Loucy (cell line): ENCODE measurements at regions not wholly inside any gene's neighbourhood (a gene's known extent, or its start where the extent isn't known, plus 50 kb on each side); places are given as distances from the start of the nearest gene placed in this dataset.

Source experiments
- H2AFZ ChIP-seq: fragments of 200-600 bp; sonication (generic); 2 replicates; pipeline ENCODE4 v1.6.0; 2016; ENCODE audit warnings: antibody characterized with exemption, mild to moderate bottlenecking, low read length, moderate library complexity
- H3F3A ChIP-seq: fragments of 200-600 bp; 2 replicates; pipeline ENCODE4 v1.6.0; 2016; ENCODE audit warnings: antibody characterized with exemption, low read depth, mild to moderate bottlenecking
- H3K27me3 ChIP-seq: fragments of 200-600 bp; sonication (generic); 2 replicates; pipeline ENCODE4 v1.6.1; 2014; ENCODE audit warnings: low read length, mild to moderate bottlenecking; ENCODE audit not compliant: insufficient read depth, poor library complexity, severe bottlenecking
- H3K36me3 ChIP-seq: fragments of 200-600 bp; sonication (generic); 2 replicates; pipeline ENCODE4 v1.6.1; 2016; ENCODE audit warnings: low read length; ENCODE audit not compliant: insufficient read depth
- H3K4me1 ChIP-seq: fragments of 200-600 bp; sonication (generic); 2 replicates; pipeline ENCODE4 v1.5.1; 2014; ENCODE audit warnings: low read length, mild to moderate bottlenecking; ENCODE audit not compliant: insufficient read depth, poor library complexity, severe bottlenecking
- H3K4me2 ChIP-seq: fragments of 200-600 bp; sonication (generic); 2 replicates; pipeline ENCODE4 v1.6.0; 2014; ENCODE audit warnings: antibody characterized with exemption, low read length, low read depth, mild to moderate bottlenecking; ENCODE audit not compliant: poor library complexity, severe bottlenecking
- H3K4me3 ChIP-seq: fragments of 200-600 bp; sonication (generic); 2 replicates; pipeline ENCODE4 v1.5.1; 2014; ENCODE audit warnings: low read length, mild to moderate bottlenecking, mixed read lengths; ENCODE audit not compliant: poor library complexity, severe bottlenecking
- H3K79me2 ChIP-seq: fragments of 200-600 bp; sonication (generic); 2 replicates; pipeline ENCODE4 v1.6.1; 2014; ENCODE audit warnings: low read length; ENCODE audit not compliant: insufficient read depth
- H3K9ac ChIP-seq: fragments of 200-600 bp; sonication (generic); 2 replicates; pipeline ENCODE4 v1.6.0; 2014; ENCODE audit warnings: mild to moderate bottlenecking, low read depth, low read length, moderate library complexity; ENCODE audit not compliant: poor library complexity, severe bottlenecking
- H3K9me2 ChIP-seq: fragments of 200-600 bp; sonication (generic); replicated peaks from 2 replicates; pipeline ENCODE4 v1.6.1; 2016; ENCODE audit warnings: low read depth, low read length, mixed read lengths
- H3K9me3 ChIP-seq: fragments of 200-600 bp; sonication (generic); 2 replicates; pipeline ENCODE4 v1.6.1; 2014; ENCODE audit warnings: mild to moderate bottlenecking, antibody characterized with exemption, low read length, low read depth; ENCODE audit not compliant: insufficient read depth
- H4K20me1 ChIP-seq: fragments of 200-600 bp; sonication (generic); 2 replicates; pipeline ENCODE4 v1.6.0; 2014; ENCODE audit warnings: antibody characterized with exemption, low read length, mild to moderate bottlenecking; ENCODE audit not compliant: insufficient read depth, poor library complexity, severe bottlenecking
- EZH2phosphoT487 ChIP-seq: fragments of 200-600 bp; IDR thresholded peaks from 2 replicates; pipeline ENCODE4 v1.6.1; 2018; ENCODE audit warnings: antibody characterized with exemption, mild to moderate bottlenecking, moderate library complexity, borderline replicate concordance
- TF ChIP-seq, protein P1 (sequence below): fragments of 200-600 bp; sonication (generic); conservative IDR thresholded peaks from 2 replicates; pipeline ENCODE4 v1.5.1; 2014; ENCODE audit warnings: mild to moderate bottlenecking, antibody characterized with exemption, low read length

GRCh38 chr2:21945658-21946057 is 821.9 kb downstream of the TDRD15 start:
- no peaks in the 10 kb centered on the region for H3K79me2 ChIP-seq
- H3F3A ChIP-seq, result no peaks in the 10 kb centered on the region
- H3K9ac ChIP-seq, result no peak overlapping the region
- H2AFZ ChIP-seq, result no peak overlapping the region
- H3K4me1 ChIP-seq, result no peaks in the 10 kb centered on the region
- H3K27me3 ChIP-seq, result no peaks in the 10 kb centered on the region
- H3K9me2 ChIP-seq, result no peaks in the 10 kb centered on the region
- H3K36me3 ChIP-seq, result no peaks in the 10 kb centered on the region
- no peak overlapping the region for H3K4me3 ChIP-seq
- H3K4me2 ChIP-seq, result no peak overlapping the region
- H4K20me1 ChIP-seq, result no peaks in the 10 kb centered on the region
- H3K9me3 ChIP-seq, result no peaks in the 10 kb centered on the region
- TF ChIP-seq EZH2phosphoT487, result no peak
- TF ChIP-seq, protein P1, sequence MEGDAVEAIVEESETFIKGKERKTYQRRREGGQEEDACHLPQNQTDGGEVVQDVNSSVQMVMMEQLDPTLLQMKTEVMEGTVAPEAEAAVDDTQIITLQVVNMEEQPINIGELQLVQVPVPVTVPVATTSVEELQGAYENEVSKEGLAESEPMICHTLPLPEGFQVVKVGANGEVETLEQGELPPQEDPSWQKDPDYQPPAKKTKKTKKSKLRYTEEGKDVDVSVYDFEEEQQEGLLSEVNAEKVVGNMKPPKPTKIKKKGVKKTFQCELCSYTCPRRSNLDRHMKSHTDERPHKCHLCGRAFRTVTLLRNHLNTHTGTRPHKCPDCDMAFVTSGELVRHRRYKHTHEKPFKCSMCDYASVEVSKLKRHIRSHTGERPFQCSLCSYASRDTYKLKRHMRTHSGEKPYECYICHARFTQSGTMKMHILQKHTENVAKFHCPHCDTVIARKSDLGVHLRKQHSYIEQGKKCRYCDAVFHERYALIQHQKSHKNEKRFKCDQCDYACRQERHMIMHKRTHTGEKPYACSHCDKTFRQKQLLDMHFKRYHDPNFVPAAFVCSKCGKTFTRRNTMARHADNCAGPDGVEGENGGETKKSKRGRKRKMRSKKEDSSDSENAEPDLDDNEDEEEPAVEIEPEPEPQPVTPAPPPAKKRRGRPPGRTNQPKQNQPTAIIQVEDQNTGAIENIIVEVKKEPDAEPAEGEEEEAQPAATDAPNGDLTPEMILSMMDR, result no peak

DNA sequence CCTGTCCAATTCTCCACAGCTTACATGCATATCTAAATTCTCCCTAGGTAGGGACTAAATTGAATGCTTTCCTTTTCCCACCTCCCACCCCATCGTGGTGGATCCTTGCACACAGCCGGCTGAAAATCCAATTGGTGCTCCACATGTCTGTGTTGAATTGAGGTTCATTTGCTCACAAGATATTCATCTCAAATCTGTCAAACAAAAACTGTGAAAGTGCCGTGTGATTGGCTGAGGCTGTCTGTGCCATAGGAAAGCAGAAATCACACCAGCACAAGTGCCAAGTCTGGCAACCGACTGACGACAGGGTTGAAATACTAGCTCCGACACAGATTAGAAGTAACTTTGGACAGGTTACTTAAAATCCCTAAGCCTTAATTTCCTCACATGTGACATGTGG is 823.3 kb downstream of the TDRD15 start:
- Histone ChIP-seq H3K27me3 (no peaks in the 10 kb centered on the region), H3F3A (no peaks in the 10 kb centered on the region), H3K9me2 (no peaks in the 10 kb centered on the region), H3K4me1 (no peaks in the 10 kb centered on the region), H3K36me3 (no peaks in the 10 kb centered on the region), H3K9ac (no peak overlapping the region), H3K4me3 (no peak overlapping the region), H2AFZ (no peak overlapping the region), H4K20me1 (no peaks in the 10 kb centered on the region), H3K79me2 (no peaks in the 10 kb centered on the region), H3K4me2 (no peak overlapping the region), H3K9me3 (no peaks in the 10 kb centered on the region)
- no peak for TF ChIP-seq EZH2phosphoT487
- TF ChIP-seq, protein P1, result no peak

DNA sequence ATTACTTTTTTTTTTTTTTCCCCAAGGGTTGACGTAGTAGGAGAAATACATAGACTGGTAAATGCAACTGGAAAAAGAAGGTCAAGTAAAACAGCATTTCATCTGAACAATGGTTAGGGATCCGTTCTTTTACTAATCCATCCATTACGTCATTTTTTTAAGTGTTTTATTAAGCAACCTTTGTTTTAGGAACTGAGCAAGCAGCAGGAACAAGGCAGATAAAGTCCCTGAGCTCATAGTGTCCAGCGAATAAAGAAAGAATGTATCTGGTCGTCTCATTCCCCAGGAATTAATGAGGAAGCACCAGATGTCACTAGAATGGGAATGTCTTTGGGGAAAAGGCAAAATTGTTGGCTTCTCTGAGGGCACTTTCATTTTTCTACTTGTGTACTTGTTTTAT is 842.4 kb downstream of the TDRD15 start:
- Histone ChIP-seq H3K27me3 (no peaks in the 10 kb centered on the region), H3K9me3 (no peaks in the 10 kb centered on the region), H3K9me2 (no peaks in the 10 kb centered on the region), H3K4me1 (no peaks in the 10 kb centered on the region), H4K20me1 (no peaks in the 10 kb centered on the region), H3F3A (no peaks in the 10 kb centered on the region), H3K9ac (no peak overlapping the region), H2AFZ (no peak overlapping the region), H3K79me2 (no peaks in the 10 kb centered on the region), H3K4me3 (no peak overlapping the region), H3K36me3 (no peaks in the 10 kb centered on the region), H3K4me2 (no peak overlapping the region)
- no peak for TF ChIP-seq EZH2phosphoT487

GRCh38 chr2:21970971-21971370 is 847.2 kb downstream of the TDRD15 start:
- no peak overlapping the region for H3K4me2 ChIP-seq
- no peak for TF ChIP-seq EZH2phosphoT487
- TF ChIP-seq, protein P1, result no peak
- no peaks in the 10 kb centered on the region for H3K9me2 ChIP-seq
- no peaks in the 10 kb centered on the region for H3K27me3 ChIP-seq
- H3K36me3 ChIP-seq, result no peaks in the 10 kb centered on the region
- no peak overlapping the region for H3K4me3 ChIP-seq
- H3K9me3 ChIP-seq, result no peaks in the 10 kb centered on the region
- no peak overlapping the region for H3K9ac ChIP-seq
- H4K20me1 ChIP-seq, result no peaks in the 10 kb centered on the region
- no peaks in the 10 kb centered on the region for H3K4me1 ChIP-seq
- H3K79me2 ChIP-seq, result no peaks in the 10 kb centered on the region
- no peak overlapping the region for H2AFZ ChIP-seq
- no peaks in the 10 kb centered on the region for H3F3A ChIP-seq
